HPDE6-E6E7 (cell line): ENCODE measurements at regions not wholly inside any gene's neighbourhood (a gene's known extent, or its start where the extent isn't known, plus 50 kb on each side); places are given as distances from the start of the nearest gene placed in this dataset.

ENCODE experiments used
- DNase-seq: peaks from one replicate; pipeline ENCODE4 v3.0.0; 2011; ENCODE audit warnings: missing footprints; ENCODE audit errors: extremely low spot score

DNA sequence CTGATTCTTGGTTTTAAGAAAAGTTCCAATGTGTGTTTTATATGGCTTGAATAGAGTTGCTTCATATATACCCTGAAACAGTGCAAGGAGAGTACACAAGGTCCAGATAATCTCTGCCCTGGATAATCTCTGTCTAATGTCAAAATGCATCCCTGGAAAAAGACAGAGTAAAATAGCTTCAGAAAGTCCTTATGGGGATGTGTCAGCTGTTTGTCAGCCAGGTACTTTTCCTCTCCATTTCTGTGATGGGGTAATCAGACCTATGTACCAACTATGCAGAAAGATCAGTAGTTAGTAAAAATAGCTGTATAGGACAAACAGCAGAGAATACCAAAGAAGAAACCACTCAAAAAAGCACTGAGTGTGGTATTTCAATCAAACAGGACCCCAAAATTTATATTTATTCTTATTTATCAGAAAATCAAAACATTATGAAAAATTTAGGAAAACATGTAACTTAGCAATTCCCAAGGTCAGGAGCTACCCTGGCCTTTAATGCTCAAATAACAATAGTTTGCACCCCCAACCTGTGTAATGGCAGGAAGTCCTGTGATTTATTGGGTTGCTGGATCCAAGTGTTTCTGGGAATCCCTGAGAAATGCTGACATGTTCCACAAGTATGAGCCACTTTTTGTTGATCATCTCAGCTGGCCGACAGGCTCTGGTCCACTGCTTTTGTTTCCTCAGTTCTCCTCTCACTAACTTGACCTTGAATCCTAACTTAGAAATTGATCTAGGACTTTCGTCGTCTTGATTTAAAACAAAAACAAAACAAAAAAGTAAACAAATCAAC lies 69.6 kb downstream of the MDH1 start:
- no peak for DNase-seq

DNA sequence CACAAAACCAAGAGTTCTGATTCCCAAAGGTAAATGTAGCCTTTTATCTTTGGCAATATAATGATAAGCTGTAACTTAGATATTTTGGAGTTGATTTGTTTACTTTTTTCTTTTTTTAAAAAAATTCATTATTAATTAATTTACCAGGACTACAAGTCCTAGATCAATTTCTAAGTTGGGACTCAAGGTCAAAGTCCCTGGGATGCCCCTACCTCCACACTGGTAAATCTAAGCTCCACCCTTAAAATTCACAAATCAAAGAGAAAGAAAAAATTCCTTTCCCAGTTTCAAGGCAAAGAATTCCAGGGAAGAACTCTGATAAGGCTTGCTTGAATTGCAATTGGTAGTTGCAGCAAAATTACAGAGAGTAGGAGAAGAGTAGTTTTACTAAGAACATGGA lies 71.3 kb downstream of the MDH1 start:
- no peak for DNase-seq

DNA sequence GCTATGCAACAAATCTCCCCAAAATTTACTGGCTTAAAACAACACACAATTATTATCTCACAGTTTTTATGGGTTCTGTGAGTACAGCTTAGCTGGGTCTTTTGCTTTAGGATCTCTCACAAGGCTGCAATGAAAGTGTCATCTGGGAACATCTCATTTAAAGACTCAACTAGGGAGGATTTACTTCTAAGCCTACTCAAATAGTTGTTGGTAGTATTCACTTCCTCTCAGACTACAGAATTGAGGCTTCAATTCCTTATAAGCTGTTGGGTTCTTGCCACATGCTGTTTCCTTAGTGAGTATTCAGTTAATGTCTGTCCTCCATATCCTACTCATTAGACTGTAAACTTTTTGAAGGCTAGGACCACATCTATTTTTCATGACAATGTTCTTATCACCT lies 72.3 kb downstream of the MDH1 start:
- DNase-seq: no peak

DNA sequence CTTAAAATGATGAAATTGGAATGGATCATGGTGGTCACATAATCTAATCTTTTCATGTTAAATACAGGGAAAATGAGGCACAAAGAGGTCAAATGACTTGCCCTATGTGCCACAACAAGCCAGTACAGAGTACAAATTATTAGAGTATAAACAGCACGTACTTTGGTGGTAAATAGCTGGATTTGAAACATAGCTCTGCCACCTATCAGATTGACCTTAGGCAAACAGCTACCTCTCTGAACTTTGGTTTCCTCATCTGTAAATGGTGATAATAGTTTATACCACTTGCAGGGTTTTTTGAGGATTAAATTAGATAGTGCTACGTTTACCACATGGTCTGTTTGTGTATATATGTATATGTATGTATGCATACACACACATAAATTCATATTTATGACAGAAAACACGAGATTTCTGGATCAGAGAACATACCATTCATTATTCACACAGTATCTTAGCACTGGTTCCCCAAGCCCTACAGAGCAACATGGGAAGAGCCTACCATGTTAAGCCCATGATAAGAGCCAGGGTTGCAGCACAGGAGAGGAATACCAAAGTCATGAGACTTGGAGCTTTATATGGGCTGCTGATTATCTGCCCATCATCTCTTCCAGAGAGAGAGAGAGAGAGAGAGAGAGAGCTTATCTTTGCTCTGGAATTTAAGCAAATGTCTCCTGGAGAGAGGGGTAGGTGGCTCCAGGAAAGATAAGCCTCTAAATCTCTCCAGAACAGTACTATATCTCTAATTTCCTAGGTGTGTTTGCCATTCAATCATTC lies 73.5 kb downstream of the MDH1 start:
- no peak for DNase-seq

DNA sequence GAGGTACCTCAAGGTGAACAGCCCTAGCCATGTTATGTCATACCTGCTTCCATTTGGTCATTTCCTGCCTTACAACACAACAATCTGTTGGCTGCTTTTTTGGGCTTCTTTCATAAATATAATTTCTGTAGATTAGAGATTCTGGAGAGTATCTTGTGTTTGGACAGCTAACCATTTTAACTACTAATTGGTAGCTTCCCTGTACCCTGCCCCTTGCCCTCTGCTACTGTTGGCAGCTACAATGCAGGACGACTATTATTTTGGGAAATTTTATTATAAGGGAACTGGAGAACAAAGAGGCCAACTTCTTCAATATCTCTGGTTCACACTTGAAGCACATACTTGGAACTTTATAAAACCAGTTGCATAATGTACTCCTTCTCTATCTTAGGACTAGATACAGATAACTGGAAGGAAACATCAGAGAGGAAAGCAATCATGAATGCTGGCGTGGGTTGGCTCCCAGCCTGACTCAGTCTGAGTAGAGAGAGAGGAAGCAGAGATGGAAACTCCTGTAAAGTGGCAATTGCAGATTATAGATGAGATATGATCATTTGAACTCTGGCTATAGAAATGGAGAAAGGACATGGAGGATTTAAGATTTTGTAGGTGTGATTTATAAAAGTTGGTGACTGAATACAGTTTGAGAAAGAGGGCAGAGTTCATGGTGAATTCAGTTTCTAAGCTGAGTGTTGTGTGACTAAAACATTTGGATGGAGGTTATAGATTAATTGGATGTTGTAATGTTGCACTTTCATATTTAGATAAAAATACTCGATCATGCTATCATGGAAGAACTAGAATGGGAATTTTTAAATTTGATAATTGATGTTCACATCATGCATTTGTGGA lies 74.5 kb downstream of the MDH1 start:
- no peak for DNase-seq

DNA sequence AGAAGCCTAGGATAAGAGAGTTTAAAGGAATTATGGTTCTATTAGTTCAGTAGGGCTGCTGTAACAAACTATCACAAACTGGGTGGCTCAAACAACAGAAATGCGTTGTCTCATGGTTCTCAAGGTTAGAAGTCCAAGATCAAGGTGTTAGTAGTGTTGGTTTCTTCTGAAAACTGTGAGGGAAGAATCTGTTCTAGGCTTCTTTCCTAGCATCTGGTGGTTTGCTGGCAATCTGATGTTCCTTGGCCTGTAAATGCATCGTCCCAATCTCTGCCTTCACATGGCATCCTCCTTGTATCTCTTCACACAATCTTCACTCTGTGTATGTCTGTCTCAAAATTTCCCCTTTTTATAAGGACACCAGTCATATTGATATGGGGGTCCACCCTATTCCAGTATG lies 76.3 kb downstream of the MDH1 start:
- DNase-seq: no peak

DNA sequence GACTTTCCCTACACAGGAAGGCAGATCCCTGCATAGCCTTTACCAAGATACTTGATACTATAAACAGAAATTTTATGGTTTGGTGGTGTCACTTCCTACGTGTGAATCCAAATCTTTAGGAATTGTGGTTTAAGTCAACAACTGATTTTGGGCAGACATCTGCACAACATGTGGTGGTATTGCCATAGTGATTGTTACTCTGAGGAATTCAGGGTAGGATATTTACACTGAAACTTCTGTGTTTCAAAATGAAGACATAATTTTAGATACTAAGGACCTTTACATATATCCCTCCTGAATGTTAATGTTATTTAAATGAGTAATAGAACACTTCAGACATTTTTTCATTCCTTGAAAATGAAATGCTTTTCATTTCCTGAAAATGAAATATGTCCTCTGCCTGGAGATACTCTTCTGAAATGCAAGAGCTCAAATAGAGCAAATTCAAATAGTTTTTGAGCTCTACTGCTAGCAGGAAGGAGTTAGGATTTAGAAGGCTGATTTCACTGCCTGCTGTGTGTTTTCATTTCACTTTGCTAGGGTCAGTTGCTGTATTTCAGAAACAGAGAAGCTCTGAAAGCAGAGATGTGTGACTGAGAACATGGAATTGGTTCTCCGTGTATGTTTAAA lies 77.2 kb downstream of the MDH1 start:
- DNase-seq: no peak

DNA sequence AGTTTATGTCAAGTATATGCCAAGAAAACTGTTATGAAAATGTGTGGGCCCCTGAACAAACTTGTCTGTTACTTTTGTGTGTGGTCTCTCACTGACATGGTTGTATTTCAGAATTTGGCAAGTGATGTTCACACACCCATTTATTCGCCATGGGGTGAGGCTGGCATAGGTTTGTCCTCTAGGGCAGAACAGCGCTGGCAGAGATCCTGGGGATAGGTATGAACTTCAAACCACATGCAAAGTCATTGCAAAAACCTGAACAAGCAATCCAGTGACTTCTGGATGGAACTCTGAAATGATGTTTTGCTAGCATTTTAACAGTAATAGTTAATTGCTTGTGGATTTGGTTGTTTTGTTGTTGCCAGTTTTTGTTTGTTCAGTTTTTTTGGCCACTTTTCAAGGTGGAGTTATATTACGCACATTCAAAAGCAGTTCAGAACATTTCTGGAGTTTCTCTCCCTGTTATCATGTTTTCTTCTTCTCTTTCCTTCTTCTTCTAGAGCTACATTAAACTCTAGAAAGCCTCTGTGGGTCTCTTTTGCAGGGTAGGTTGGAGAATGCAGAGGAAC lies 78.5 kb downstream of the MDH1 start:
- no peak for DNase-seq

DNA sequence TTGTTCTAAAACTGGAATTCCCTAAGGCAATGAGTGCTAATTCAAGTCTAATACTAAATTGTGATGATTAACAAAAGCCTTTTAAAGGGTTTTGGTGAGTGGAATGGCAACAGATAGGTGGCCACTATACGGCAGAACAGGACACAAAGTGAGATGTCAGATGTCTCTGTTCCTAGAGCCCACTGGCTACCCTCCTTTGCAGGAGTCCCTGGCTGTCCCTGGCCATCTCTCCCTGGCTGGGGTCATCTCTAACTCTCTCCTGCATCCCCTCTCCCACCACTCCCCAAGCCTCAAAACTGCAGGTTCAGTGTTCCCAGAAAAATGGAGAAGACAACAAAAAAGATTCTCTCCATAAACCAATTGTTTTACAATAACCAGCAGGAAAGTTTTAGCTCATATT lies 79.2 kb downstream of the MDH1 start:
- no peak for DNase-seq

DNA sequence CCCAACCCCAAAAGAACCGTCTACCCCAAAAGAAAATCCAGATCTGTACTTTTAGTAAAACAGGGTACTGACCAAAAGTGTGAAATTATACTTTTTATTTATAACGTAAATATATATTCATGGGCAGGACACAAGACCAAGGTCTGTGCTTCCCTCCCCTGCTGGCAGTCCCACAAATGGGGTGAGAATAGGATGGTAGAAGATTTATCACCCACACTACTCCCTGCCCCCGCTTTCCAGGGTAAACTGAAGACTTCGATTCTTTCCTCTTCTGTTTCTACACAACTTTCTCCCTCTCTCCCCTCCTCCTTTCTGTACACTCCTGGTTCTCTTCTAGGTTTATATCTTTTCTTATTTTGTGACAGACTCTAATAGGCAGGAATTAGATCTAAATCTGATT lies 79.7 kb downstream of the MDH1 start:
- DNase-seq: no peak

DNA sequence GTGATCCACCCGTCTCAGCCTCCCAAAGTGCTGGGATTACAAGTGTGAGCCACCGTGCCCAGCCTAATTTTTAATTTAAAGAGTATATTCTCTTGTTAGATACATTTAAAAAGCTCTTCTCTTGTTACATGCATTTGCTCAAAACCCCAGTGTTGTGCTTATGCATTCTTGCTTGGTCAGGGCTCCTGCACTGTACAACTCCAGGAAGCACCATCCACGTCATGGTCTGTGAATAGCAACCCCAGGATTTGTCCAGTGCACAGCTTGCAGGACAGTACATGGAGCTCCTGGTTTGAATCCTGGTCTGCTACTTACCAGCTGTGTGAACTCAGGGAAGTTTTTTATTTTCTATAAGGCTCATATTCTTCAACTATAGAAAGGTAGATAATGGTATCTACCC lies 80.8 kb downstream of the MDH1 start:
- DNase-seq: no peak

DNA sequence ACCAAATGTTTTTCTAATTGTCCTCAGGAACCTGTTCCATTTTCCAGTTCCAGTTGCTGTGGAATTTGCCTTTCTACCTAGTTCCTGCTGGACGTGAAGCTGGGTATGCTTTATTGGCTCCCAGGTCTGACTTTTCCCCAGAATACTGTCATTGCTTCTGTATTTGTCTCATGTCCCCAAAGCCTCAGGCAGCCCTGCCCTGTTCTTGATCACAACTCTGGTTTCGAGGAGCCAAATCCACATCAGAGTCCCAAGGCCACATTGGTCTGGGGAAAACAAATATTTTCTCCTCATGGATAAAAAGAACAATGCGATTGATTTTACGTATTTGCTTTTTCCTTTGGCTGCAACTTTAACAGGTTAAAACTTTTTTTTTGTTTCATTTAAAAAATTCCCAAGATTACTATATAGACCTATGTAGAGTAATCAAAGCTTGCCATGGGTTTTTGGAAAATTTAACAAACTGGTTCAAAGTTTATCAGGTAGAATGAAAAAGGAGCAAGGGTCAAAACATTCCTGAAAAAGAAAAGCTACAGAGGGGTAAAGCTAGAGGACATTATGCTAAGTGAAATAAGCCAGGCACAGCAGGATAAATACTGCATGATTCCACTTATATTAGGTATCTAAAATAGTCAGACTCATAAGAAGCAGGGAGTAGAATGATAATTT lies 85.2 kb downstream of the MDH1 start:
- DNase-seq: no peak

DNA sequence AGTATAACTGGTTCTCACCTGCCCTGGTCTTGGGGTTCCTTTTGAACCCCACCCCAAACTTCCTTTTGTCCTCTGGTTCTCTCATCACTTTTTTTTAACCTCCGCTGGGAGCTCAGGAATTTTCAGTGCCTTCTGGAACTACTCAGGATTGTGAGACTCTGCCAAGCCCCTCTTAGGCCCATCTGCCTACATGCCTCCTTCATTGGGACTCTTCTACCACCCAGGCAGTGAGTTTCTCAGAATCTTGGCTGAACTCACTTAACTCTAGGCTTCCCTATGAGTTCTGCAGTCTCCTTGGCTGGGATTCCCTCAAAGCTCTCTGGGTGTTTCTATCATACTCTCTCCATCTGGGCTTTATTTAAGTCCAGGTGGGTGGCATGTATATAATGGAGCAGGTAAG lies 86.3 kb downstream of the MDH1 start:
- no peak for DNase-seq

DNA sequence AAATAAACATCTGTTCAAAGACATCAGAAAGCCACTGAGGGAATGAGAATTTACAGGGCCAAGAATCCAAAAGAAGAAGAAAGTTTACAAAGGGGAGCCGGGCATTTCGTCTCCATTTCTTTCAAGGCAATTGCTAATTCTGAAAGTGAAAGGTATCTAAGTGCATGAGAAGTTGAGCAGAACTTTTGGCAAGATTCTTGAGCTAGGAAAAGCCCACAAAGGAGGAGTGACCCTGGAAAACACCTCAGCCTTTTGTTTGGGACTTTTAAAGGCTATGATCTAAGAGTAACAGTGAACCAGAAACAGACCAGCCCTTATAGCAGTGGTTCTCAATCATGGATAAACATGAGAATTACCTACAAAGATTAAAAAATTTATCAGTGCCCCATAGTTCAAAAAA lies 87.4 kb downstream of the MDH1 start:
- no peak for DNase-seq

DNA sequence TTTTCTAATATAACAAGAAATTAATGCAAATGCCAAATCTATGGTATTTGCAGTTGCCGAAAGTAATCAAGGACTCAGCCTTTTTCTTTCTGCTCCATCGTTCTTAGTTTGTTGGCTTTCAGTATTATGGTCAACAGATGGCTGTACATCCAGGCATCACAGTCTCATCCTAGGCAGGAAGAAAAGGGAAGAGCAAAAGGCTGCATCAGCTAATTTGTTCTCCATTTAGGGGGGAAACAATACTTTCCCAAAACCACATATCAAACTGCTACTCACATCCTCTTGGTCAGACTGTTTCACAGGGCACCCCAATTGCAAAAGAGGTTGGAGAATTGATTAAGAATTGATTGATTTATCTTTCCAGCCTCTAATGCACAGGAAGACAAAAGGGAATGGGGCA lies 89.3 kb downstream of the MDH1 start:
- DNase-seq: no peak

DNA sequence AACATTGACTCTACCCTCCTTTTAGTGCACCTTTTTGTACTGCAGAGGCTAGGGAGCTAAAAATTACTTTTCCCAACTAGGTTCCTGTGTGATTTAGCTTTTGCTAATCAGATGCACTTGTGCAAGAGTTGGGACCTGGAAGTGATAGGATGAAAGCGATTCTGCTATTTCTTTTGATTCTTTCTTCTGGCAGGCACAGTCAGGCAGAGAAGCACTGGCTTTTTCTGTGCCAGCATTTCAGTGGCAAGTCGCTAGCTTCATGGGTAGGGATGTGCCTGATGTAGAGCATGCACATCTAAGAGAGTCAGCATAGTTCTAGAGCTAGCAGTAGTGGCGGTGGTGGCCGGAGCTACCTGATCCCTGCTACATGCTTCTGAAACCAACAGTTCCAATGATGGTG lies 89.8 kb downstream of the MDH1 start:
- no peak for DNase-seq

DNA sequence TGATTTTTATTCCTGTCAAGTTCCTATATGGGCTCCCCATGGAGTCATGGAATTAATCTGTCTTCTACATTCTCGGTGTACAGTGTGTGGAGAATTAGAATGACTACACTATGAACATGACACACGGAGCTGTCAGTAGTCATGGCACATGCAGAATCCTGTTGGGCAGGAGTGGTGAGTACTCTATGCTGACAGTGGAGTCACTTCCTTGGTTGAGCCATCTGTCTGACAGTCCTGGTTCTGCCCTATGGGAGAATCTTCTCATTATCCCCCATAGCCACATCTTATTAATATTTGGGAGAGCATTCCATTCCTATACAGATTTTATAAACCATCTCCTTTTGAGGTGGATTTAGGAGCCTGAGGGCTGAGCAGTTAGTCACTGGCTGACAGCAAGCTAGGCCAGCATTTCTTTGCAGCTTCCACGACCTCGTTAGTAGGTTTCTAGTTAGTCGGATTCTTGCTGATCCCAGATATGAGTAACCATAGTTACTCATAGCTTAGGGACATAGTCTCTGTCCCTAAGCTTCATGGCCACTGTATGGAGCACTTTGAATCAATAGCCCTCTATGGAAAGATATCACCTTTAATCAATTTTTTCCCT lies 90.6 kb downstream of the MDH1 start:
- peak; percentile 60 for DNase-seq

DNA sequence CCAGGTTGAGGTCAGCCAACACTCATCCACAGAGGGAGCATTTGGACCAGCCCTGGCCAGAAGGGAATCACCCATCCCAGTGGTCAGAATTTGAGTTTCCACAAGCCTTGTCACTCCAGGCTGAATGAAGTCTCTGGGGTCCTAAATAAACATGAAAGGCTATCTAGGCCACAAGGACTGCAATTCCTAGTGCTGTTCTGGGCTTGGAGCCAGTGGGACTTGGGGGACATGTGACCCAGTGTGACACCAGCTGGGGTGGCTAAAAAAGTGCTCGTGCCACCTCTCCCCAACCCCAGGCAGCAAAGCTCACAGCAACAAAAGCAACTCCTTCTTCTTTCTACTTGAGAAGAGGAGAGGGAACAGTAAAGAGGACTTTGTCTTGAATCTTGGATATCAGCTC lies 91.7 kb downstream of the MDH1 start:
- no peak for DNase-seq

DNA sequence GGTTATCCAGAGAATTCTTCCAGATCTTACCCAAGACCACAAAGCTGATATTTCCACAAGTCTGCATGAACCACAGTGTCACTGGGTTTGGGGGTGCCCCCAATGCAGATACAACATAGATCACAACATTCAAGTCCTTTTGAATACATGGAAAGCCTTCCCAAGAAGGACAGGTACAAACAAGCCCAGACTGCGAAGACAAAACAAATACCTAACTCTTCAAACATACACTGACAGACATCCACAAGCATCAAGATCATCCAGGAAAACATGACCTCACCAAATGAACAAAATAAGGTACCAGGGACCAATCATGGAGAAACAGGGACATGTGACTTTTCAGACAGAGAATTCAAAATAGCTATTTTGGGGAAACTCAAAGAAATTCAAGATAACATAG lies 93.1 kb downstream of the MDH1 start:
- DNase-seq: no peak

DNA sequence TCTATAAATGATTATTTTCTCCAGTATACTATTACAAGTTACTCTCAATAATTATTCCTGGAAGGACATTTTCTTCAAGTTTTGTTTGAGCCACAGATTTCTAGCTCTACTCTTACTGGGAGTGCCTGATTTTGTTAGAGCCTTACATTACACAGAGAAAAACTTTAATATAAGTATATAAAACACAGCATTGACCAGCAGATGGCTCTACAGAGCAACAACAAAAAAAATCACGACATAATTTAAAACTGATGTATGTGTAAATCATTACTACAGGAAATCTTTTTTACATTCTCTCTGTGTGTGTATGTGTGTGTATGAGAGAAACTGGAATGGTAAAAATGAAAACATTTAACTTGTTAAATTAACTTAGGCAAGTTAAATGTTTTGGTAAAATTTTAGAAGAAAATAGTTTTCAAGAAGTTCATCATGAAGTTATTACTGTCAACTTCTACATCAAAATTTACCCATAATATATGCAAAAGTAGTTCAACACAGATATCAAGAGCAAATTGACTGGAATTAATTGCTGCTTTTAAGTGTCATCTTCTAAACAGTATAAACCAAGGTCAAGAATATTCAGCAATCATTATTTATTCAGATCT lies 103.3 kb downstream of the MDH1 start:
- no peak for DNase-seq
